IMR-90 (cell line): ENCODE measurements at regions not wholly inside any gene's neighbourhood (a gene's known extent, or its start where the extent isn't known, plus 50 kb on each side); places are given as distances from the start of the nearest gene placed in this dataset.

Experiments used
- CEBPB ChIP-seq: IDR thresholded peaks from 2 replicates; pipeline ENCODE4 v1.6.1; 2012; ENCODE audit warnings: low read depth, low read length, improper control_type of control experiment
- CTCF ChIP-seq: conservative IDR thresholded peaks from 2 replicates; pipeline ENCODE4 v1.5.1; 2012; ENCODE audit warnings: mild to moderate bottlenecking, low read depth, low read length, improper control_type of control experiment
- ELK1 ChIP-seq: fragments of 150-350 bp; IDR thresholded peaks from 2 replicates; pipeline ENCODE4 v1.6.1; 2016; ENCODE audit warnings: low read depth, mild to moderate bottlenecking, low read length, moderate library complexity, borderline replicate concordance
- FOS ChIP-seq: fragments of 150-350 bp; IDR thresholded peaks from 2 replicates; pipeline ENCODE4 v1.6.1; 2016; ENCODE audit warnings: low read depth, low read length
- MAFK ChIP-seq: IDR thresholded peaks from 2 replicates; pipeline ENCODE4 v1.6.1; 2012; ENCODE audit warnings: low read depth, low read length, improper control_type of control experiment
- MAZ ChIP-seq: IDR thresholded peaks from 2 replicates; pipeline ENCODE4 v1.6.1; 2012; ENCODE audit warnings: low read depth, mild to moderate bottlenecking, low read length, improper control_type of control experiment, moderate library complexity, borderline replicate concordance
- MXI1 ChIP-seq: IDR thresholded peaks from 2 replicates; pipeline ENCODE4 v1.6.1; 2012; ENCODE audit warnings: low read depth, mild to moderate bottlenecking, low read length, moderate library complexity, borderline replicate concordance
- POLR2A ChIP-seq: IDR thresholded peaks from 2 replicates; pipeline ENCODE4 v1.6.1; 2012; ENCODE audit warnings: mild to moderate bottlenecking, low read depth, low read length
- RAD21 ChIP-seq: IDR thresholded peaks from 2 replicates; pipeline ENCODE4 v1.6.1; 2012; ENCODE audit warnings: low read length, improper control_type of control experiment
- RCOR1 ChIP-seq: IDR thresholded peaks from 2 replicates; pipeline ENCODE4 v1.6.1; 2012; ENCODE audit warnings: mild to moderate bottlenecking, low read length, improper control_type of control experiment; ENCODE audit not compliant: insufficient replicate concordance
- RFX5 ChIP-seq: IDR thresholded peaks from 2 replicates; pipeline ENCODE4 v1.8.0; 2012; ENCODE audit warnings: low read depth, mild to moderate bottlenecking, low read length, moderate library complexity
- SMC3 ChIP-seq: fragments of 150-350 bp; IDR thresholded peaks from 2 replicates; pipeline ENCODE4 v1.6.1; 2016; ENCODE audit warnings: low read depth, mild to moderate bottlenecking, antibody characterized with exemption, low read length, moderate library complexity
- USF2 ChIP-seq: fragments of 150-350 bp; IDR thresholded peaks from 2 replicates; pipeline ENCODE4 v1.6.1; 2017; ENCODE audit warnings: mild to moderate bottlenecking, antibody characterized with exemption, low read length, low read depth

GRCh38 chr1:68745011-68745410 is 248.1 kb upstream of the DEPDC1 start:
- TF ChIP-seq POLR2A: no peak
- no peak for TF ChIP-seq USF2
- no peak for TF ChIP-seq RAD21
- no peak for TF ChIP-seq SMC3
- TF ChIP-seq CTCF: no peak
- no peak for TF ChIP-seq MAFK
- no peak for TF ChIP-seq MXI1
- TF ChIP-seq ELK1: no peak
- no peak for TF ChIP-seq FOS
- no peak for TF ChIP-seq RFX5
- no peak for TF ChIP-seq MAZ
- no peak for TF ChIP-seq RCOR1
- no peak for TF ChIP-seq CEBPB
